ENCODE measurements at regions not wholly inside any gene's neighbourhood (a gene's known extent, or its start where the extent isn't known, plus 50 kb on each side); places are given as distances from the start of the nearest gene placed in this dataset.

- no peaks in the 10 kb centered on the region for H3K27me3 ChIP-seq (ENCODE audit: insufficient read depth in 3 of 3, low read length in 2 of 3)
- no peak for TF ChIP-seq CTCF (IDR thresholded peaks at IDR 0.05)
- 47 to 51% (median 48%) methylated on average over 11 of the region's 11 CpGs for WGBS, 3 donors
- peak in 1 of 4 donors; percentile 33 for ATAC-seq
- no peak for DNase-seq
- intact Hi-C loops (cut with DNase I), result no loop called here
- H3K27ac ChIP-seq, result no peak overlapping the region
- no peaks in the 10 kb centered on the region for H3K36me3 ChIP-seq (ENCODE audit: insufficient read depth in 1 of 2, low read depth in 1 of 2)
- no peaks in the 10 kb centered on the region for H3K9me3 ChIP-seq
- peaks cover 3% of the 10 kb centered on the region for H3K4me1 ChIP-seq
- H3K4me3 ChIP-seq, result no peak overlapping the region
Measured at GRCh38 chr11:30758946-30759504, 172.9 kb upstream of the MPPED2 start.

GRCh38 chr11:30758518-30758917 lies 172.4 kb upstream of the MPPED2 start:
- no peak for ATAC-seq
- 26 to 44% (median 32%) methylated on average over 1 of the region's 1 CpG for WGBS, 3 donors

GRCh38 chr11:30758012-30758411 lies 171.9 kb upstream of the MPPED2 start:
- no peak for TF ChIP-seq CTCF (IDR thresholded peaks at IDR 0.05)
- Histone ChIP-seq H3K36me3 (ENCODE audit: insufficient read depth in 1 of 2, low read depth in 1 of 2) (no peaks in the 10 kb centered on the region), H3K27me3 (ENCODE audit: insufficient read depth in 3 of 3, low read length in 2 of 3) (no peaks in the 10 kb centered on the region), H3K4me3 (no peak overlapping the region), H3K9me3 (no peaks in the 10 kb centered on the region), H3K27ac (no peak overlapping the region), H3K4me1 (peaks cover 3% of the 10 kb centered on the region)
- intact Hi-C loops (cut with DNase I), result no loop called here
- DNase-seq, result no peak
- 26 to 35% (median 33%) methylated on average over 3 of the region's 3 CpGs for WGBS, 3 donors
- no peak for ATAC-seq

More at GRCh38 chr11:30758518-30758917, 172.4 kb upstream of the MPPED2 start:
- no peak overlapping the region for H3K4me3 ChIP-seq
- no peaks in the 10 kb centered on the region for H3K27me3 ChIP-seq (ENCODE audit: insufficient read depth in 3 of 3, low read length in 2 of 3)
- TF ChIP-seq CTCF (IDR thresholded peaks at IDR 0.05), result no peak
- H3K36me3 ChIP-seq (ENCODE audit: insufficient read depth in 1 of 2, low read depth in 1 of 2), result no peaks in the 10 kb centered on the region
- peaks cover 3% of the 10 kb centered on the region for H3K4me1 ChIP-seq
- no peak for DNase-seq
- intact Hi-C loops (cut with DNase I), result no loop called here
- H3K27ac ChIP-seq, result no peak overlapping the region
- H3K9me3 ChIP-seq, result no peaks in the 10 kb centered on the region

- no peak overlapping the region for H3K4me3 ChIP-seq
- 61 to 77% (median 67%) methylated on average over 2 of the region's 2 CpGs for WGBS, 3 donors
- no peak for TF ChIP-seq CTCF (IDR thresholded peaks at IDR 0.05)
- H3K9me3 ChIP-seq, result no peaks in the 10 kb centered on the region
- no peaks in the 10 kb centered on the region for H3K27me3 ChIP-seq (ENCODE audit: insufficient read depth in 3 of 3, low read length in 2 of 3)
- no peak for ATAC-seq
- H3K36me3 ChIP-seq (ENCODE audit: insufficient read depth in 1 of 2, low read depth in 1 of 2), result no peaks in the 10 kb centered on the region
- no peak for DNase-seq
- H3K4me1 ChIP-seq, result peaks cover 3% of the 10 kb centered on the region
- H3K27ac ChIP-seq, result no peak overlapping the region
- intact Hi-C loops (cut with DNase I), result no loop called here
Measured at GRCh38 chr11:30753994-30754393, 167.8 kb upstream of the MPPED2 start.

GRCh38 chr11:30753504-30753903 lies 167.4 kb upstream of the MPPED2 start:
- H3K36me3 ChIP-seq (ENCODE audit: insufficient read depth in 1 of 2, low read depth in 1 of 2), result no peaks in the 10 kb centered on the region
- 76 to 77% (median 77%) methylated on average over 5 of the region's 5 CpGs for WGBS, 3 donors
- ATAC-seq, result no peak
- no peaks in the 10 kb centered on the region for H3K9me3 ChIP-seq
- no peaks in the 10 kb centered on the region for H3K27me3 ChIP-seq (ENCODE audit: insufficient read depth in 3 of 3, low read length in 2 of 3)
- no peak for TF ChIP-seq CTCF (IDR thresholded peaks at IDR 0.05)
- no peak for DNase-seq
- intact Hi-C loops (cut with DNase I), result no loop called here
- H3K4me3 ChIP-seq, result no peak overlapping the region
- H3K4me1 ChIP-seq, result peaks cover 3% of the 10 kb centered on the region
- no peak overlapping the region for H3K27ac ChIP-seq

All from psoas muscle (tissue), 7 donors.